ENCODE measurements at regions not wholly inside any gene's neighbourhood (a gene's known extent, or its start where the extent isn't known, plus 50 kb on each side); places are given as distances from the start of the nearest gene placed in this dataset.

DNA sequence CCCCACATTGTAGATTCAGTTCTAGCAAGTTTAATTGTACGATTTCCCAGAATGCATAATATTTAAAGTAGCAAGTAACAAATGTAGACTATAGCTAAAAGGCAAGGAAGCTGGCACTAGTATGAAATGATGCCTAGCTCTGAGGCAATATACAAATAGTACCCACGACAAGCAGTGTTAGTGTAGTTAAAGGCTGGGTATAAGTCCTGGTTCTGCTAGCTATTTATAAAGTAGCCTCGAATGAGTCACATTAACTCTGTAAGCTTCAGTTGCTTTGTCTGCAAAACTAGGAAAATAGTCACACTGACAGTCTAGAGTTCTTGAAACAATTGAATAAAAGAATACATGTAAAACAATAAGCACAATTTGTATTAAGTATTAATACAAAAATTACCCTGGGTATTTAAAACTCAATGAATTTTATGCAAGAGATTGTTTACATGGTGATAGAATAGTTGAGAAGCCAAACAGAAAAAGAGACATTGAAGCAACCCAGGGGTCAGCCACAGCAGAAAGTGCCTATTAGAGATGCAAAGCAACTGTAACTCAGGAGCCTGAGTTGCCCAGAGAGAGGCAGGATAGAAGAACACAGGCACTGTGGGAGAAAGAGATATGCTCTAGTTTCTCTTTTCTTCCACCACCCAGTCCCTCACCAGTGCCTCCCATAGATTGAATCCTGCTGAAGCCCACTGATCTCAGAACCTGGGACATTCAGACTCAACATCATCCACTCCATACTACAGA lies 949.0 kb downstream of the C4orf33 start (continued):
- TF ChIP-seq, protein P1, sequence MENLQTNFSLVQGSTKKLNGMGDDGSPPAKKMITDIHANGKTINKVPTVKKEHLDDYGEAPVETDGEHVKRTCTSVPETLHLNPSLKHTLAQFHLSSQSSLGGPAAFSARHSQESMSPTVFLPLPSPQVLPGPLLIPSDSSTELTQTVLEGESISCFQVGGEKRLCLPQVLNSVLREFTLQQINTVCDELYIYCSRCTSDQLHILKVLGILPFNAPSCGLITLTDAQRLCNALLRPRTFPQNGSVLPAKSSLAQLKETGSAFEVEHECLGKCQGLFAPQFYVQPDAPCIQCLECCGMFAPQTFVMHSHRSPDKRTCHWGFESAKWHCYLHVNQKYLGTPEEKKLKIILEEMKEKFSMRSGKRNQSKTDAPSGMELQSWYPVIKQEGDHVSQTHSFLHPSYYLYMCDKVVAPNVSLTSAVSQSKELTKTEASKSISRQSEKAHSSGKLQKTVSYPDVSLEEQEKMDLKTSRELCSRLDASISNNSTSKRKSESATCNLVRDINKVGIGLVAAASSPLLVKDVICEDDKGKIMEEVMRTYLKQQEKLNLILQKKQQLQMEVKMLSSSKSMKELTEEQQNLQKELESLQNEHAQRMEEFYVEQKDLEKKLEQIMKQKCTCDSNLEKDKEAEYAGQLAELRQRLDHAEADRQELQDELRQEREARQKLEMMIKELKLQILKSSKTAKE (IDR thresholded peaks at IDR 0.05; ENCODE audit: low read depth, poor library complexity, severe bottlenecking): no peak
- TF ChIP-seq, protein P2, sequence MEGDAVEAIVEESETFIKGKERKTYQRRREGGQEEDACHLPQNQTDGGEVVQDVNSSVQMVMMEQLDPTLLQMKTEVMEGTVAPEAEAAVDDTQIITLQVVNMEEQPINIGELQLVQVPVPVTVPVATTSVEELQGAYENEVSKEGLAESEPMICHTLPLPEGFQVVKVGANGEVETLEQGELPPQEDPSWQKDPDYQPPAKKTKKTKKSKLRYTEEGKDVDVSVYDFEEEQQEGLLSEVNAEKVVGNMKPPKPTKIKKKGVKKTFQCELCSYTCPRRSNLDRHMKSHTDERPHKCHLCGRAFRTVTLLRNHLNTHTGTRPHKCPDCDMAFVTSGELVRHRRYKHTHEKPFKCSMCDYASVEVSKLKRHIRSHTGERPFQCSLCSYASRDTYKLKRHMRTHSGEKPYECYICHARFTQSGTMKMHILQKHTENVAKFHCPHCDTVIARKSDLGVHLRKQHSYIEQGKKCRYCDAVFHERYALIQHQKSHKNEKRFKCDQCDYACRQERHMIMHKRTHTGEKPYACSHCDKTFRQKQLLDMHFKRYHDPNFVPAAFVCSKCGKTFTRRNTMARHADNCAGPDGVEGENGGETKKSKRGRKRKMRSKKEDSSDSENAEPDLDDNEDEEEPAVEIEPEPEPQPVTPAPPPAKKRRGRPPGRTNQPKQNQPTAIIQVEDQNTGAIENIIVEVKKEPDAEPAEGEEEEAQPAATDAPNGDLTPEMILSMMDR (IDR thresholded peaks at IDR 0.05 in 2 of 3, conservative IDR thresholded peaks at IDR 0.05 in 1 of 3; ENCODE audit: control insufficient read depth in 2 of 3, extremely low read depth in 1 of 3, insufficient read depth in 1 of 3, low read depth in 3 of 3, low read length in 3 of 3): no peak
- TF ChIP-seq CREB1 (IDR thresholded peaks at IDR 0.05; ENCODE audit: low read depth): no peak
- no peak for TF ChIP-seq POU2F2 (IDR thresholded peaks at IDR 0.05; ENCODE audit: borderline replicate concordance, low read depth, low read length)

DNA sequence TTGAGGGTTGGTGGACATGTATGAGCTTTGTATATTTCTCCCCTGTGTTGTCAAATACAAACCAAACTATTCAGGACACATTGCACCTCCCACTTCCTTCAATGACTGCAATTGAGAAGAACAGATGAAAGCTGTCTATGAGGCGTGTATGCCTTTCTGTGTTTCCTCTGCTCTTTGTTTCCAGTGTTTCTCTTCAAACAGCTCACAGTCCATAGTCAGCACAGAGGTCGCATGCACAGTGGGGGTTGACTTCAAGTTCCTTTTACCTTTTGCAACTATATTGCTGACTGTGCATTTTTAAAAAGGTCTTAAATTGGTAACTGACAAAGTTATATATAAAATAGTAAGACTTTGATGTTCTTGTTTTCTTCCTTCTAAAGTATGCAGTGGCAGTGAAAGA lies 957.8 kb downstream of the C4orf33 start:
- ChIA-PET CTCF (no interaction called here), RAD21 (ENCODE audit: unreplicated experiment) (no interaction called here), POLR2A (interaction anchor here (0.6 kb wide), 1 partner anchor 1437 kb away, joined by 3 read pairs; no protein-coding TSS in a partner anchor), SMC1A (ENCODE audit: uncharacterized antibody, unreplicated experiment) (interaction anchor here (0.8 kb wide), 1 partner anchor 10 kb away, joined by 3 read pairs; no protein-coding TSS in a partner anchor)
- Histone ChIP-seq H3K4me1 (ENCODE audit: control insufficient read depth, insufficient read depth, low read length) (no peaks in the 10 kb centered on the region), H3K36me3 (ENCODE audit: control insufficient read depth in 2 of 2, insufficient read depth in 2 of 2, low read length in 1 of 2) (no peaks in the 10 kb centered on the region), H3K79me2 (ENCODE audit: control insufficient read depth, insufficient read depth, low read length) (no peaks in the 10 kb centered on the region), H4K20me1 (ENCODE audit: control insufficient read depth, insufficient read depth) (no peaks in the 10 kb centered on the region), H3K4me3 (no peak overlapping the region), H2AFZ (ENCODE audit: control insufficient read depth, low read depth, low read length) (no peak overlapping the region), H3K9ac (ENCODE audit: control insufficient read depth, insufficient read depth, low read length) (no peak overlapping the region), H3K27me3 (replicated peaks in 1 of 2; ENCODE audit: control insufficient read depth in 2 of 2, insufficient read depth in 2 of 2, low read length in 1 of 2) (no peaks in the 10 kb centered on the region), H3K9me3 (replicated peaks; ENCODE audit: control insufficient read depth, insufficient read depth, low read length) (no peaks in the 10 kb centered on the region), H3K27ac (ENCODE audit: control insufficient read depth, insufficient read depth) (no peak overlapping the region), H3K4me2 (ENCODE audit: control insufficient read depth, insufficient read depth) (no peak overlapping the region)
- DNase-seq (ENCODE audit: low read depth, low spot score) (no peak), ATAC-seq (no peak), FAIRE-seq (no peak)
- in situ Hi-C loops (cut with MboI): no loop called here
- 24% methylated on average over 2 of the region's 2 CpGs for WGBS (ENCODE audit: insufficient coverage, insufficient replicate concordance, low lambda C conversion rate, missing lambda C conversion rate)
- no TSS peak for BruUV-seq (replicated peaks)
- intact Hi-C loops (cut with micrococcal nuclease; ENCODE audit: unreplicated experiment): no loop called here
- TF ChIP-seq ATF7 (IDR thresholded peaks at IDR 0.05; ENCODE audit: low read depth): no peak
- no peak for TF ChIP-seq SIX5 (IDR thresholded peaks at IDR 0.05; ENCODE audit: low read depth, low read length, severe bottlenecking)
- no peak for TF ChIP-seq NR2C1 (IDR thresholded peaks at IDR 0.05)

All from GM12878 (cell line).